Mucosa of descending colon (tissue), 3 donors: ENCODE measurements at regions not wholly inside any gene's neighbourhood (a gene's known extent, or its start where the extent isn't known, plus 50 kb on each side); places are given as distances from the start of the nearest gene placed in this dataset.

Source experiments
- ATAC-seq: fragments of 200-7000 bp; cut with Tn5 transposase; one replicate; pipeline ENCODE4 v1.9.1; 2020; ENCODE audit warnings: mild to moderate bottlenecking, moderate library complexity
- DNase-seq, 3 donors: peaks; one replicate each; pipeline ENCODE4 v3.0.0-alpha.2; 2020
- H3K36me3 ChIP-seq: fragments of 200-600 bp; one replicate; pipeline ENCODE4 v1.8.0; 2021; ENCODE audit warnings: low read depth, mild to moderate bottlenecking
- H3K4me1 ChIP-seq: fragments of 200-600 bp; one replicate; pipeline ENCODE4 v1.8.0; 2021; ENCODE audit warnings: low read depth, mild to moderate bottlenecking
- H3K4me3 ChIP-seq: fragments of 200-600 bp; one replicate; pipeline ENCODE4 v1.8.0; 2021; ENCODE audit warnings: mild to moderate bottlenecking
- H3K9me3 ChIP-seq: fragments of 200-600 bp; one replicate; pipeline ENCODE4 v1.8.0; 2021; ENCODE audit warnings: mild to moderate bottlenecking
- CTCF ChIP-seq: fragments of 200-600 bp; IDR thresholded peaks from one replicate; pipeline ENCODE4 v1.8.0; 2022; ENCODE audit warnings: antibody characterized with exemption, mild to moderate bottlenecking
- intact Hi-C, 2 donors: fragments of 100-400 bp; cut with DNase I in 1 of 2; cut with micrococcal nuclease in 1 of 2; formaldehyde crosslinking; loops; one replicate each; pipeline versions ENCODE4 v1.11.0 to v1.11.1; 2022; cut with DNase I, micrococcal nuclease
- donor health status: DM: no; HTN: no; CAD: no; lungs with moderate emphysema.
- donor health status: DM: no; HTN: no; CAD: no.
- donor health status: DM: no; HTN: yes; CAD: no.

GRCh38 chr4:31755751-31756150 is 1035.6 kb downstream of the PCDH7 start:
- Histone ChIP-seq H3K4me1 (no peaks in the 10 kb centered on the region), H3K4me3 (no peak overlapping the region), H3K36me3 (no peaks in the 10 kb centered on the region), H3K9me3 (no peaks in the 10 kb centered on the region)
- intact Hi-C loops = no loop called here
- no peak for TF ChIP-seq CTCF
- DNase-seq = no peak
- ATAC-seq = no peak

GRCh38 chr4:31768756-31769155 is 1048.6 kb downstream of the PCDH7 start:
- no peak for DNase-seq
- no peaks in the 10 kb centered on the region for H3K9me3 ChIP-seq
- H3K4me1 ChIP-seq = no peaks in the 10 kb centered on the region
- no peak for TF ChIP-seq CTCF
- intact Hi-C loops = no loop called here
- ATAC-seq = no peak
- no peak overlapping the region for H3K4me3 ChIP-seq
- no peaks in the 10 kb centered on the region for H3K36me3 ChIP-seq

GRCh38 chr4:31783311-31783710 is 1063.1 kb downstream of the PCDH7 start:
- no peaks in the 10 kb centered on the region for H3K9me3 ChIP-seq
- TF ChIP-seq CTCF = no peak
- DNase-seq = no peak
- H3K36me3 ChIP-seq = no peaks in the 10 kb centered on the region
- intact Hi-C loops = no loop called here
- H3K4me1 ChIP-seq = no peaks in the 10 kb centered on the region
- H3K4me3 ChIP-seq = no peak overlapping the region
- no peak for ATAC-seq

GRCh38 chr4:31784558-31784957 is 1064.4 kb downstream of the PCDH7 start:
- intact Hi-C loops = no loop called here
- no peaks in the 10 kb centered on the region for H3K4me1 ChIP-seq
- H3K9me3 ChIP-seq = no peaks in the 10 kb centered on the region
- H3K36me3 ChIP-seq = no peaks in the 10 kb centered on the region
- no peak for DNase-seq
- H3K4me3 ChIP-seq = no peak overlapping the region
- no peak for TF ChIP-seq CTCF
- ATAC-seq = no peak

GRCh38 chr4:31787701-31788100 is 1067.5 kb downstream of the PCDH7 start:
- ATAC-seq (no peak), DNase-seq (no peak)
- intact Hi-C loops = no loop called here
- Histone ChIP-seq H3K4me1 (no peaks in the 10 kb centered on the region), H3K36me3 (no peaks in the 10 kb centered on the region), H3K4me3 (no peak overlapping the region), H3K9me3 (no peaks in the 10 kb centered on the region)
- no peak for TF ChIP-seq CTCF

GRCh38 chr4:31788676-31789075 is 1068.5 kb downstream of the PCDH7 start:
- intact Hi-C loops = no loop called here
- no peak for TF ChIP-seq CTCF
- no peak for ATAC-seq
- Histone ChIP-seq H3K4me3 (no peak overlapping the region), H3K36me3 (no peaks in the 10 kb centered on the region), H3K4me1 (no peaks in the 10 kb centered on the region), H3K9me3 (no peaks in the 10 kb centered on the region)
- no peak for DNase-seq
